Neuron (in vitro differentiated cells): ENCODE measurements at regions not wholly inside any gene's neighbourhood (a gene's known extent, or its start where the extent isn't known, plus 50 kb on each side); places are given as distances from the start of the nearest gene placed in this dataset.

Experiments
- H2AFZ ChIP-seq: one replicate; pipeline ENCODE4 v1.6.1; 2013; ENCODE audit warnings: low read depth, mild to moderate bottlenecking, inconsistent platforms, low read length, moderate library complexity
- H3K27me3 ChIP-seq: one replicate; pipeline ENCODE4 v1.6.1; 2013; ENCODE audit warnings: low read length; ENCODE audit not compliant: insufficient read depth
- H3K36me3 ChIP-seq: one replicate; pipeline ENCODE4 v1.6.1; 2013; ENCODE audit warnings: low read length; ENCODE audit not compliant: insufficient read depth
- H3K4me1 ChIP-seq: one replicate; pipeline ENCODE4 v1.6.1; 2013; ENCODE audit warnings: low read length; ENCODE audit not compliant: insufficient read depth
- H3K4me3 ChIP-seq: 2 replicates; pipeline ENCODE4 v1.5.1; 2013; ENCODE audit warnings: mild to moderate bottlenecking, low read length, moderate library complexity
- H3K9me3 ChIP-seq: one replicate; pipeline ENCODE4 v1.6.1; 2013; ENCODE audit warnings: low read length

DNA sequence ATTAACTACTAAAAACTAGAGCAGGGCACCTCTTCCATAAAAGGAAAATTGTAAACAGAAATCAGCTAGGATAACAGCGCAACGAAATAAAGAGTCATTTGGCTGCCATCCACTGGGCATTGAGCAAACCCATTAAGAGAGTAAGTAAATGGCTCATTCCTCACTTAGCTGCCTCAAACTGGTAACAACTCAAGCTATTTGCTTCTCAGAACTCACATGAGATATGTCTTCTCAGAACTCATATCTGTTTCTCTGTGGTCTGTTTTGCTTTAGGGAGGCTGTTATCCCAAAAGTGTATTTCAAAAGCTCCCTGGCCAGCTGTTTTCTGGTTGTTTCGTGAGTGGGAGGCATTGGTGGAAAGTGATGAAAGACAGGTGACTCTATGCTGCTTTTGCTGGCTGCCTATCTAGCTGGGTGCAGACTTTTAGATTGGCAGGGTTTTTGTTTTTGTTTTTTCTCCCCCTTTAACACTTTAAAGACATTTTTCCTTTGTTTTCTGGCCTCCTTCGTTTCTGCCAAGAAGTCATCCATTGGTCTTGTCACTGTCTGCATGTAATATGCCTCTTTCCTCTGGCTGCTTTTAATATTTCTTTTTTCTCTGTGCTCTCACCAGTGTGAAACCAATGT, 269.2 kb upstream of the RGS18 start:
- Histone ChIP-seq H3K9me3 (no peaks in the 10 kb centered on the region), H3K36me3 (no peaks in the 10 kb centered on the region), H2AFZ (no peak overlapping the region), H3K27me3 (no peaks in the 10 kb centered on the region), H3K4me1 (no peaks in the 10 kb centered on the region), H3K4me3 (no peak overlapping the region)

DNA sequence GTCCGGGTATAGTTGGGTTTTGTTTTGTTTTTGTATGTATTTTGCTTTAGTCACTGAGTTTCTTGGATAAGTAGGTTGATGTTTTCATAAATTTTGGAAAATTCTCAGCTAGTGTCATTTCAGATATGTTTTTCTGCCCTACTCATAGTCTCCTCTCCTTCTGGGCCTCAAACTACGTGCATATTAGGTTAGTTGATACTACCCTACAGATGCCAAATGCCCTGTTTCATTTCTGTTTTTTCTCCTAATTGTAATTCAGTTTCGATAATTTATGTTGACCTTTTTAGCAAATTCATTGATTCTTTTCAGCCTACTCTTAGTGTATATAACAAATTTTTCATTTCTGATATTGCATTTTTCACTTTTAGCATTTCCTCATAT, 268.6 kb upstream of the RGS18 start:
- H3K36me3 ChIP-seq, result no peaks in the 10 kb centered on the region
- H2AFZ ChIP-seq, result no peak overlapping the region
- no peak overlapping the region for H3K4me3 ChIP-seq

DNA sequence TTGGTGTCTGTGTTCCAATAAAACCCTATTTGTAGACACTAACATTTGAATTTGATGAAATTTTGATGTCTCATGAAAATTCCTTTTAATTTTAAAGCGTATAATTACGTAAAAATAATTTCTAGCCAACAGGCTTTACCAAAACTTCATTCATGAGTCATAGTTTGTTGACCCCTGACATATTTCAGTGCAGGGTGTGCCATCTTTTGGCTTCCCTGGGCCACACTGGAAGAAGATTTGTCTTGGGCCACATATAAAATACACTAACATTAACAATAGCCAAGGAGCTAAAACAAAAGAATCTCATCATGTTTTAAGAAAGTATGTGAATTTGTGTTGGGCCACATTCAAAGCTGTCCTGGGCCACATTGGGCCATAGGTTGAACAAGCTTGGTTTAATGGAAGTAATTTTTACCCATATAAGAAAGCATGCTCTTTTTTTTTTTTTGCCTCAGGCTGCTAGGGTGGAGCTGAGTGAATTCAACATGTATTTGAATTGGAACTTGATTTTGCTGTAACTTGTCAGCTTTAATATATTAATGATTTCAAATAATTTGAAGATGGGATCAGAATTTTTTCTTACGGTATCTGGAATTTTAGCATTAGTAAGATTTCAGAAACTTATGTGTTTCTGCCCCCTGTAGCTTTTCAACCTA, 267.7 kb upstream of the RGS18 start:
- Histone ChIP-seq H3K27me3 (no peaks in the 10 kb centered on the region), H3K4me1 (peaks cover 2% of the 10 kb centered on the region), H3K9me3 (no peaks in the 10 kb centered on the region)

More for the DNA sequence above, 268.6 kb upstream of the RGS18 start:
- no peaks in the 10 kb centered on the region for H3K27me3 ChIP-seq
- no peaks in the 10 kb centered on the region for H3K4me1 ChIP-seq
- no peaks in the 10 kb centered on the region for H3K9me3 ChIP-seq

DNA sequence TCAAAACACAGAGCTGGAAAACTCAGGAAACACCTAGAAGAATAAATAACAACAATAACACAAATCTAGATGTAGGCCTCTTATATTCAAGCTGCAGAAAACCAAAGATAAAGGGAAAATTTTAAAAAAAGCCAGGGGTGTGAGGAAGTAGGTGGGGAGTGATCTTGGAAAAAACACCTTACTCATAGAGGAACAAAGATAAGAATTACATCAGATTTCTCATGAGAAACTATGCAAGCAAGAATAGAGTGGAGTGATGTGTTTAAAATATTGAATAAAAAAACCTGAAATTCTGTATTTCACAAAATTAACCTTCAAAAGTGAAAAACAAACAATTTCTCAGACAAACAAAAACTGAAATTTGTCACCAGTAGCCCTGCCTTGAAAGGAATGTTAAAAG, 265.5 kb upstream of the RGS18 start:
- H3K27me3 ChIP-seq, result no peaks in the 10 kb centered on the region
- no peak overlapping the region for H2AFZ ChIP-seq
- H3K4me1 ChIP-seq, result peaks cover 5% of the 10 kb centered on the region
- H3K36me3 ChIP-seq, result no peaks in the 10 kb centered on the region
- H3K4me3 ChIP-seq, result no peak overlapping the region
- H3K9me3 ChIP-seq, result no peaks in the 10 kb centered on the region

More for the DNA sequence above, 267.7 kb upstream of the RGS18 start:
- Histone ChIP-seq H3K4me3 (no peak overlapping the region), H3K36me3 (no peaks in the 10 kb centered on the region), H2AFZ (no peak overlapping the region)

DNA sequence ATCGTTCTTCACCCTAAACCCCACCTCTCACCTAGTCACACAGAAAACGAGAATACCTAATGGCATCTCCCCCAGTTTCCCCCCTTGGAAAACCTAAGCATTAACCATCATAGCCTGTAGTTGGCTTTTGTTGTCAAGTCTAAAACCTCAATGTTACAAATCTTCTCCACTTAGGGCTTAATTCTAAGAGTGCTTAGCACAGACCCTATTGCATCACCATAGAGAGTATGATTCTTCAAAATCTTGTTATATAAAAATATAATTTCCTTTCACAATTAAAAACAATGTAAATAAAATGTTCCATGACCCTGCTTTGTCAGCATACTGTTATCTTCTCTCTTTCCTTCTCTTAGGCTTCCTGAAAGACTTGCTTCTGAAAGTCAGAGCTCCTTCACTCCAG, 263.2 kb upstream of the RGS18 start:
- Histone ChIP-seq H2AFZ (no peak overlapping the region), H3K4me3 (no peak overlapping the region), H3K36me3 (no peaks in the 10 kb centered on the region), H3K27me3 (no peaks in the 10 kb centered on the region), H3K4me1 (peaks cover 5% of the 10 kb centered on the region), H3K9me3 (no peaks in the 10 kb centered on the region)

DNA sequence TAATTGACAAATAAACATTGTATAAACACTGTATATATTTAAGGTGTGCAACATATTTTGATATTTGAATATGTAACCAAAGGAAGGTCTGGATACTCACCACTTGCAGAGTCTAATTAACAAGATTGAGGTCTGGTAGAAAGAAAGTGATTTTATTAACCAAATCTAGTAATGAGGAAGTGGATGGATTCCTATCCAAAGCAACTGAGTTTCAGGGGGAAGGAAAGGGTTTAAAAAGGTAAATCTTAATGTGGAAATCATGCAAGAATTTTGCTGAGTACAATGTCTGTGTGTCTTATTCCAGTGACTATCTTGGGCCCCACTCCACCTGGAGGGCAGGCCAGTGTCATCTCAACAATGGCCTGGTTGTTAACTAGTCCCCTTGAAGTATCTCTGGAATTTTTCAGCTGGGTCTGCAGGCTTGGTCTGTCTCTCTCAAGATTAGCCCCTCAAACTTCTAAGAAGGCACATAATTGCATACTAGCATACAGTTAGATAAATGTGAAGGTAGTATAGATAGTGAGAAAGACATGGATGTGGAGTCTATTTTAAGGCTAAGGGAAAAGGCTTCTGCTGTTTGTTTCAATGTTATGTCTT, 262.7 kb upstream of the RGS18 start:
- no peaks in the 10 kb centered on the region for H3K9me3 ChIP-seq
- H3K4me3 ChIP-seq, result no peak overlapping the region
- no peaks in the 10 kb centered on the region for H3K36me3 ChIP-seq
- H2AFZ ChIP-seq, result no peak overlapping the region
- peaks cover 5% of the 10 kb centered on the region for H3K4me1 ChIP-seq
- H3K27me3 ChIP-seq, result no peaks in the 10 kb centered on the region

DNA sequence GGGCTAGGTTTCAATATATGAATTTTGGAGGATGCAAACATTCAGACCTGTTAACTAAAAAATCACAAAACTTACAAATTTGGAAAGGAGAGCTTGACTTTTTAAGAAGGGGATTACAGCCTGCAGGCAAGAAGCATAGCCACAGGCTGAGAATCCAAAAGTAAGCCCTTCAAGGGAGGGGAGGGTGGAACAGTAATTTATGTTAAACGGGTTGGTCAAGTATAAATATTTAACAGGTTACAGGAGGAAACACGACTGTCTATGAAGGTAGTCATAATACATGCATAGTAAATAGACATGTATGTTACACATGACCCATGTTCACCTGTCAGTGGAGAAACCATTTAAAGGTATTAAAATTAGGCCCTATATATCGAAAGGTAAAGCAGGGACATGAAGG, 261.1 kb upstream of the RGS18 start:
- H2AFZ ChIP-seq, result no peak overlapping the region
- no peaks in the 10 kb centered on the region for H3K27me3 ChIP-seq
- no peaks in the 10 kb centered on the region for H3K36me3 ChIP-seq
- H3K4me1 ChIP-seq, result peaks cover 5% of the 10 kb centered on the region
- H3K9me3 ChIP-seq, result no peaks in the 10 kb centered on the region
- H3K4me3 ChIP-seq, result no peak overlapping the region

DNA sequence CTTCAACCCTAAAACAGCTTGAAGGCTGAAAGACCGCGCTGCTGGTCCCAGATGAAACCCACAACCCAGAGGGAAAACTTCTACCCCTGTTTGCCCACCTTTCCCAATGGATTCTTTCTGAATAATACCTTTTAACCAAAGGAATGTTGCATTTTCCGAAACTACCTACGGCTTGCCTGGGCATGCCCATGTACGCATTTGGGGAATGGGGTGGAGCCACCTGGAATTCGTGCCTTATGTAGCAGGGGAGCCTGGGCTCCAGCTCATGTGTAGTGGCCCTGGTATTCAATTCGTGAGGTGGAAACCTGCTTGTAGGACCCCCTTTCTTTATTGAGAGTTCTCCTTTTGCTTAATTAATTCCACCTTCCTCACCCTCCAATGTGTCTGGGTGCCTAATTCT, 256.6 kb upstream of the RGS18 start:
- no peaks in the 10 kb centered on the region for H3K9me3 ChIP-seq
- H3K4me3 ChIP-seq, result no peak overlapping the region
- no peaks in the 10 kb centered on the region for H3K4me1 ChIP-seq
- no peaks in the 10 kb centered on the region for H3K27me3 ChIP-seq
- H2AFZ ChIP-seq, result no peak overlapping the region
- H3K36me3 ChIP-seq, result no peaks in the 10 kb centered on the region

DNA sequence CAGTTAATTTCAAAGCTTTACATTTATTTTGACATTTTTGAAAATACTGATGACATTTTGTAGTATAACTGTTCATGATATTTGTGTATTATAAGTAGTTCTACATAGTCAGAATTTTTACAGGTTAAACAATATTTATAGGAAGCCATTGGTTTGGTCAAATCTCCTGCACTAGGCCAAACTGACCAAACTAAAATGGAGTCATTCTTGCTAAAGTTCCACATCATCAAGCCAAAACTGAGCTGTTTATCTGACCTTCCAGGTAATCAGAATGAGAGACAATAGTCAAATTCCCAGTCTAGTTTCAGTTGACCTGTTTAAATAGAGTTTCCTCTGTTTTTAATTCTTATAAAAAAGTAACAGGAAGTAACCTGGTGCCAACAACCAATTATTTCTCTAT, 253.3 kb upstream of the RGS18 start:
- Histone ChIP-seq H3K36me3 (no peaks in the 10 kb centered on the region), H2AFZ (no peak overlapping the region), H3K27me3 (no peaks in the 10 kb centered on the region), H3K4me3 (no peak overlapping the region), H3K9me3 (no peaks in the 10 kb centered on the region), H3K4me1 (no peaks in the 10 kb centered on the region)

DNA sequence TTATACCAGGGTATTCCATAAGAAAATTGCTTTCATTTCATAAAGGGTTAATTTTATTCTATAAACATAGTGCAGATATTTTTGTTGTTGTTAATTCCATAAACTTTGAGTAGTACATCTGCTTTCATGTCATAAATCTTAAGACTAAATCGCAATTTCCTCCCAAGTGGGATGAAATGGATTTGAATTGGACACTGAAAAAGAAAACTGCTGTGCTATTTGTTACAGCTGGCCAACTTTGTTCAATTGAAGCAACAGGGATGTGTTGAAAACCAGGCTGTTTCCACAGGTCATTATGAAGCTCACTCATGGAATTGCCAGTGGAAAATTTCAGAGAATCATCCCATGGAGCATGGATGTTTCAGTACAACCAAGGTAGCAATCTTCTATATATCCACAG, 252.5 kb upstream of the RGS18 start:
- H3K27me3 ChIP-seq, result no peaks in the 10 kb centered on the region
- no peak overlapping the region for H3K4me3 ChIP-seq
- no peaks in the 10 kb centered on the region for H3K36me3 ChIP-seq
- no peaks in the 10 kb centered on the region for H3K4me1 ChIP-seq
- no peak overlapping the region for H2AFZ ChIP-seq
- no peaks in the 10 kb centered on the region for H3K9me3 ChIP-seq

DNA sequence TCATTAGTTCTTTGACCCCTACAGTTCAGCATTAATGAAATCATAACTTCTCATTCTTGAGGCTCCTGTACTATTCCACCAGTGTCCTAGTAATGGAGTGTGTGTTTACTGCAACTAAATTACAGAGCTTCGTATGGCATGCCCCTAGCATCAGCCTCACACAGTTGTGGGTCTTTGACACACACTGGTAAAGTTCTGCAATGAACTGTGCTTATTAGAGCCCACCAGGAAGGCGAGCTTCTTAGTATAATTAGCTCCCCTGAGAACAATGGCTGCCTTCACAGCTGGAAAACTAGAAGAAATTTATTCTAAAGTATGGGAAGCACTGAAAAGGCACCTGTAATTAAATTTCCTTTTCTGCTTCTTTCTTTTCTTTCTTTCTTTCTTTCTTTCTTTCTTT, 251.1 kb upstream of the RGS18 start:
- no peaks in the 10 kb centered on the region for H3K9me3 ChIP-seq
- H3K36me3 ChIP-seq, result no peaks in the 10 kb centered on the region
- H3K4me3 ChIP-seq, result no peak overlapping the region
- no peaks in the 10 kb centered on the region for H3K27me3 ChIP-seq
- no peaks in the 10 kb centered on the region for H3K4me1 ChIP-seq
- no peak overlapping the region for H2AFZ ChIP-seq

DNA sequence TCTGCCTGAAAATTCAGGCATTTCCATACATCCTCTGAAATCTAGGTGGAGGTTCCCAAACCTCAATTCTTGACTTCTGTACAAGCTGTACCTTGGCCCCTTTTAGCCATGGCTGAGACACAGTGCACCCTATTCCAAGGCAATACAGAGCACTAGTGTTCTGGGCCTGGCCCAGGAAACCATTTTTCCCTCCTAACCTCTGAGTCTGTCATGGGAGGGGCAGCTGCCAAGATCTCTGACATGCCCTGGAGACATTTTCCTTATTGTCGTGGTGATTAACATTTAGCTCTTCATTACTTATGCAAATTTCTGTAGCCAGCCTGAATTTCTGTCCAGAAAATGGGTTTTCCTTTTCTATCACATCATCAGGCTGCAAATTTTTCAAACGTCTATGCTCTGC, 248.0 kb upstream of the RGS18 start:
- H3K4me1 ChIP-seq, result peaks cover 3% of the 10 kb centered on the region
- H3K4me3 ChIP-seq, result no peak overlapping the region
- no peaks in the 10 kb centered on the region for H3K9me3 ChIP-seq
- H3K27me3 ChIP-seq, result no peaks in the 10 kb centered on the region
- no peak overlapping the region for H2AFZ ChIP-seq
- H3K36me3 ChIP-seq, result no peaks in the 10 kb centered on the region

DNA sequence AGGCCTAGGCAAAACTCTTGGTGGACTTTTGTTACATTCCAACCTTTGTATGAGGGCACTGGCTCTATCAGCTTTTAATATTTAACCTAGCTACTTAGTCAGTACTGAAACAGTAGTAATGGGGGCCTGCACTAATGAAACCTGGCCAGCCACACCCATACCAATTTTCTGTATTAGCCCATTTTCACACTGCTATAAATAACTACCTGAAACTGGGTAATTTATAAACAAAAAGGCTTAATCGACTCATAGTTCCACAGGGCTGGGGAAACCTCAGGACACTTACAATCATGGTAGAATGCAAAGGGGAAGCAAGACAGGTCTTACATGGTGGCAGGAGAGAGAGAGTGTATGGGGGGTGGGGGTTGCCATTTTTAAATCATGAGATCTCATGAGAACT, 245.7 kb upstream of the RGS18 start:
- H3K9me3 ChIP-seq, result no peaks in the 10 kb centered on the region
- no peak overlapping the region for H3K4me3 ChIP-seq
- H3K36me3 ChIP-seq, result no peaks in the 10 kb centered on the region
- no peak overlapping the region for H2AFZ ChIP-seq
- H3K4me1 ChIP-seq, result peaks cover 3% of the 10 kb centered on the region
- H3K27me3 ChIP-seq, result no peaks in the 10 kb centered on the region
